ENCODE measurements at regions not wholly inside any gene's neighbourhood (a gene's known extent, or its start where the extent isn't known, plus 50 kb on each side); places are given as distances from the start of the nearest gene placed in this dataset.

DNA sequence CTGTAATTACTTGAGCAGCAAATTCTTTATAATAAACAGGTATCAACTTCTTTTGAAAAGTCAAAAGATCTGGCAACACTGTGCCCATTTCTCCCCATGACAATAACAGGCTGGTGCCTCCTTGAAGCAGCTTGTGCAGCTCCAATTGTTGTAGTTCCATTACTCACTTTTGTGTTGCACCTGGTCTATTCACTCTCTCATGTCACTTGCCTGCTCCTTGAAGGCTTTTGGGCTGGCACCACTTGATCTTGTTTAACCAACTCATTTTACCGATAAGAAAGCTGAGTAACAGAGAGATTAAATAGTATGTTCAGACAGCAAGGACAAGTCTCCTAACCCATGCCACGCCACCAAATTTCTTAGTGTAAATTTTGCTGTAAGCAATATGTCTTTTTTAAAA, 314.5 kb downstream of the OSR1 start:
- TF ChIP-seq, protein P1, sequence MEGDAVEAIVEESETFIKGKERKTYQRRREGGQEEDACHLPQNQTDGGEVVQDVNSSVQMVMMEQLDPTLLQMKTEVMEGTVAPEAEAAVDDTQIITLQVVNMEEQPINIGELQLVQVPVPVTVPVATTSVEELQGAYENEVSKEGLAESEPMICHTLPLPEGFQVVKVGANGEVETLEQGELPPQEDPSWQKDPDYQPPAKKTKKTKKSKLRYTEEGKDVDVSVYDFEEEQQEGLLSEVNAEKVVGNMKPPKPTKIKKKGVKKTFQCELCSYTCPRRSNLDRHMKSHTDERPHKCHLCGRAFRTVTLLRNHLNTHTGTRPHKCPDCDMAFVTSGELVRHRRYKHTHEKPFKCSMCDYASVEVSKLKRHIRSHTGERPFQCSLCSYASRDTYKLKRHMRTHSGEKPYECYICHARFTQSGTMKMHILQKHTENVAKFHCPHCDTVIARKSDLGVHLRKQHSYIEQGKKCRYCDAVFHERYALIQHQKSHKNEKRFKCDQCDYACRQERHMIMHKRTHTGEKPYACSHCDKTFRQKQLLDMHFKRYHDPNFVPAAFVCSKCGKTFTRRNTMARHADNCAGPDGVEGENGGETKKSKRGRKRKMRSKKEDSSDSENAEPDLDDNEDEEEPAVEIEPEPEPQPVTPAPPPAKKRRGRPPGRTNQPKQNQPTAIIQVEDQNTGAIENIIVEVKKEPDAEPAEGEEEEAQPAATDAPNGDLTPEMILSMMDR (IDR thresholded peaks at IDR 0.05) = no peak
- TF ChIP-seq POLR2A (IDR thresholded peaks at IDR 0.05) = no peak
